ENCODE measurements at regions not wholly inside any gene's neighbourhood (a gene's known extent, or its start where the extent isn't known, plus 50 kb on each side); places are given as distances from the start of the nearest gene placed in this dataset.

DNA sequence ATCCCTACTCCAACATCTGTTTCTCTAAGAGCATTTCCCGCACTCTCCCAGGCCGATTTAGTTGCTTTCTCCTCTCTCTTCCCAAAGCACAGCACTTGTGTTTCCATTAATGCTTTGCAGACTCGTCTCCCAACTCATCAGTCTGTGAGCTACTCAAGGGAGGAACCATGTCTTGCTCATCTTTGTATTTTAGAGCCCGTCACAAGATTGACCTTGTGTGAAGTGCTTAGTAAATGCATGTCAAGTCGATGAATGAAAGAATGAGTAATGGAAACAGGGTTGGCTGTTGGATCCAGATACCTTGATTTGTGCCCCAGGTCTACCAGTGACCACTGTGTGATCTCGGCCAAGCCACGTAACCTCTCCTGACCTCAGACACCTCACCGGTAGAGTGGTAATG, 99.3 kb downstream of the KLF4 start:
- no peak overlapping the region for H3K4me3 ChIP-seq (ENCODE audit: low read depth, low read length)
- no peaks in the 10 kb centered on the region for H3K36me3 ChIP-seq (ENCODE audit: control insufficient read depth, insufficient read depth, low read length)
- peak; percentile 60 for DNase-seq (ENCODE audit: low read depth)
- H3K27me3 ChIP-seq (ENCODE audit: control insufficient read depth, insufficient read depth, low read length): no peaks in the 10 kb centered on the region
- peak; percentile 70 for FAIRE-seq
- TF ChIP-seq, protein P1, sequence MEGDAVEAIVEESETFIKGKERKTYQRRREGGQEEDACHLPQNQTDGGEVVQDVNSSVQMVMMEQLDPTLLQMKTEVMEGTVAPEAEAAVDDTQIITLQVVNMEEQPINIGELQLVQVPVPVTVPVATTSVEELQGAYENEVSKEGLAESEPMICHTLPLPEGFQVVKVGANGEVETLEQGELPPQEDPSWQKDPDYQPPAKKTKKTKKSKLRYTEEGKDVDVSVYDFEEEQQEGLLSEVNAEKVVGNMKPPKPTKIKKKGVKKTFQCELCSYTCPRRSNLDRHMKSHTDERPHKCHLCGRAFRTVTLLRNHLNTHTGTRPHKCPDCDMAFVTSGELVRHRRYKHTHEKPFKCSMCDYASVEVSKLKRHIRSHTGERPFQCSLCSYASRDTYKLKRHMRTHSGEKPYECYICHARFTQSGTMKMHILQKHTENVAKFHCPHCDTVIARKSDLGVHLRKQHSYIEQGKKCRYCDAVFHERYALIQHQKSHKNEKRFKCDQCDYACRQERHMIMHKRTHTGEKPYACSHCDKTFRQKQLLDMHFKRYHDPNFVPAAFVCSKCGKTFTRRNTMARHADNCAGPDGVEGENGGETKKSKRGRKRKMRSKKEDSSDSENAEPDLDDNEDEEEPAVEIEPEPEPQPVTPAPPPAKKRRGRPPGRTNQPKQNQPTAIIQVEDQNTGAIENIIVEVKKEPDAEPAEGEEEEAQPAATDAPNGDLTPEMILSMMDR (IDR thresholded peaks at IDR 0.05; ENCODE audit: insufficient read depth, low read length, severe bottlenecking): no peak

DNA sequence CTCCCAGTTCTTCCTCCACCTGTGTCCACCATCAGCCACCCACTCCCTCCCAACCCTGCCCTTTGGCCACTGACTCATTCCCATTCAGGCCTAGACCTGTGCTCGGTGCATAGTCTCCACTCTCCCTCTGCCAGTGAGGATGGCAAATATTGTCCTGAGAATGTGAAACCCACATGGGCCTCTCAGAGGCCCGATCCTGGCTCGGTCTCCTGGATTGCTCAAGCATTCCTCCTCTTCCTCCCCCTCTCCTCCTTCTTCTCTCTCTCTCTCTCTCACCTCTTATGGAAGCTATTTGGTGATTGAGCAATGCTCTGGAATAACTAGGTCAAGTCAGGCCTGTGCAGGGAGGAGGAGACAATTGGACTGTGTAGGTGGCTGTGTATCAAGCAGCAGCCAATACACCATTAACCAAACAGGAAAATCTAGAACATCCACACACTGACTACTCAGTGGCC, 99.9 kb downstream of the KLF4 start:
- Histone ChIP-seq H3K27me3 (ENCODE audit: control insufficient read depth, insufficient read depth, low read length) (no peaks in the 10 kb centered on the region), H3K36me3 (ENCODE audit: control insufficient read depth, insufficient read depth, low read length) (no peaks in the 10 kb centered on the region), H3K4me3 (ENCODE audit: low read depth, low read length) (no peak overlapping the region)
- TF ChIP-seq, protein P1 (IDR thresholded peaks at IDR 0.05; ENCODE audit: insufficient read depth, low read length, severe bottlenecking): no peak
- FAIRE-seq: peak; percentile 99
- peak; percentile 99 for DNase-seq (ENCODE audit: low read depth)

DNA sequence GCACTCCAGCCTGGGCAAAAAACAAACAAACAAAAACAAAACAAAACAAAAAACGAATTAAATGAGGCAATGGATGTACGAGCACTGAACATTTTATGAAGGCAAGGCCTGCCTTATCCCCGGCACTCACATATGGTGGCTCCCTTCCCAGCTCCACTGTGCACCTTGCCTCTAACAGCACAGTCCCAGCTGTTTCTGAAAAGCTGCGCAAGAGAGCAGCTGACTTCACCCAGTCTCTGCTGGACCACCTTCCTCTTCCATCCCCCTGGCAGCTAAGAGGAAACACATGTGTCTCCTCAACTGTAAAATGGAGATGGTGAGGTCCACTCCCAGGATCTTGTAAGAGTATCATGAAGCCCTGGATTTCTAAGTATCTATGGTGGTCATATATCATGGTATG, 100.7 kb downstream of the KLF4 start:
- FAIRE-seq (no peak), DNase-seq (ENCODE audit: low read depth) (no peak)

DNA sequence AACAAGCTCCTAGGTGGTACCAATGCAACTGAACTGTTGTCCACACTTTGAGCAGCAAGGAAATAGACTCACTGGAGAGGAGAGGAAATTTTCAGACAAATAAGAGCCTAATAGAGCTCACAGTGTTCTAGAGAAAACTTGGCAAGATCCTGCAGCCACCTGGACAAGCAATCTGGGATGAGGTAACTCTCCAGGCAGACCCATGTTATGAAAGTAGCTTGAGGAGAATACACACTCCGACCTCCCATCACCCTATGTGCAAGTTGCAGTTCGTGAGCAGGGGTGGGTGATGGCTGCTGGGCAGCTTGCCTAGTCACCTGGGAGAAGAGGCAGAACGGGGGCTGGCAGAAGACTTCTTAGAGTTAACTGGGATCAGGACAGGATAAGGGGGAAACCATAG, 102.2 kb downstream of the KLF4 start:
- no peak overlapping the region for H3K4me3 ChIP-seq (ENCODE audit: low read depth, low read length)
- FAIRE-seq: peak; percentile 89
- peak; percentile 40 for DNase-seq (ENCODE audit: low read depth)
- no peaks in the 10 kb centered on the region for H3K27me3 ChIP-seq (ENCODE audit: control insufficient read depth, insufficient read depth, low read length)
- no peaks in the 10 kb centered on the region for H3K36me3 ChIP-seq (ENCODE audit: control insufficient read depth, insufficient read depth, low read length)
- TF ChIP-seq, protein P1 (IDR thresholded peaks at IDR 0.05; ENCODE audit: insufficient read depth, low read length, severe bottlenecking): no peak

More for the DNA sequence above, 100.7 kb downstream of the KLF4 start:
- H3K27me3 ChIP-seq (ENCODE audit: control insufficient read depth, insufficient read depth, low read length): no peaks in the 10 kb centered on the region
- no peaks in the 10 kb centered on the region for H3K36me3 ChIP-seq (ENCODE audit: control insufficient read depth, insufficient read depth, low read length)
- no peak overlapping the region for H3K4me3 ChIP-seq (ENCODE audit: low read depth, low read length)
- TF ChIP-seq, protein P1 (IDR thresholded peaks at IDR 0.05; ENCODE audit: insufficient read depth, low read length, severe bottlenecking): no peak

DNA sequence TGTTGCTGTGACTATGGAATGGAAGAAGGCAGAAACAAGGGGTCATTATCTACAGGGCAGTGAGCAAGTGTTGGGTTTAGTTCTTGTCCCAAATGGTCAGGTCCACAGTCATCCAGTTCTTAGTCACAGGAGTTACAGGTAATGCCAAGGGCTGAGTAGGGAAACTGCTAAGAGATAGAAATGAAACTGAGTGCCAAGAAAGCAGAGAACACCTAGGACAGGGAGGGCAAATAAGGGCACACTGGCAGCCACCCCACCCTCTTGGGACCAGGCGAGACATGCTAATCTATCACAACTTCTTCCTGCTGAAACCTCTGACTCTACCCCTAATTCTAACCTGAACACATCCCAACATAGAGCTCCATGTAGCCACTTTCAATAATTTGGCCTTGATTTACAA, 103.2 kb downstream of the KLF4 start:
- Histone ChIP-seq H3K4me3 (ENCODE audit: low read depth, low read length) (no peak overlapping the region), H3K36me3 (ENCODE audit: control insufficient read depth, insufficient read depth, low read length) (no peaks in the 10 kb centered on the region), H3K27me3 (ENCODE audit: control insufficient read depth, insufficient read depth, low read length) (no peaks in the 10 kb centered on the region)
- peak; percentile 45 for DNase-seq (ENCODE audit: low read depth)
- FAIRE-seq: no peak
- TF ChIP-seq, protein P1 (IDR thresholded peaks at IDR 0.05; ENCODE audit: insufficient read depth, low read length, severe bottlenecking): no peak
